H1 (cell line): ENCODE measurements at regions not wholly inside any gene's neighbourhood (a gene's known extent, or its start where the extent isn't known, plus 50 kb on each side); places are given as distances from the start of the nearest gene placed in this dataset.

Source experiments
- SRF ChIP-seq: IDR thresholded peaks from 2 replicates; pipeline ENCODE4 v1.6.1; 2011; ENCODE audit warnings: mild to moderate bottlenecking, low read depth, low read length, moderate library complexity

DNA sequence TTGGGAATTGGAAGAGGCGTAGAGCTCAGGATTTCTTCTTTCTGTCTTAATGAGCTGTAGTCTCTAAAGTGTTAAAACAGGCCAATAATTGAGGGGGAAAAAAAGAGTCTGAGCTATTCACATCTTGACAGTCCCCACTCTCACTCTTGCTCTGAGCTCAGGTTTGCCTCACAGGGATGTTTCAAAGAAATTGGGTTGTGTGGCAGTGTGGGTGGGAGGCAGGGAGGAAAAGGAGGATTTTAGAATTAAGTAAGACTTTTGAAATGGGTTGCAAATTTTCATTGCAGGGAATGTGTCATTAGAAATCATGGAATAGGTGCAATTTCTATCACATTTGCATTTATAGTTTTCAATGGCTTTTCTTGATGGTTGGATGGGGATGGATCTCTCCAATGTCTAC is 338.8 kb upstream of the KIRREL3 start (continued):
- TF ChIP-seq SRF = no peak
- TF ChIP-seq, all 59 proteins: peak for 0
